ENCODE measurements at regions not wholly inside any gene's neighbourhood (a gene's known extent, or its start where the extent isn't known, plus 50 kb on each side); places are given as distances from the start of the nearest gene placed in this dataset.

DNA sequence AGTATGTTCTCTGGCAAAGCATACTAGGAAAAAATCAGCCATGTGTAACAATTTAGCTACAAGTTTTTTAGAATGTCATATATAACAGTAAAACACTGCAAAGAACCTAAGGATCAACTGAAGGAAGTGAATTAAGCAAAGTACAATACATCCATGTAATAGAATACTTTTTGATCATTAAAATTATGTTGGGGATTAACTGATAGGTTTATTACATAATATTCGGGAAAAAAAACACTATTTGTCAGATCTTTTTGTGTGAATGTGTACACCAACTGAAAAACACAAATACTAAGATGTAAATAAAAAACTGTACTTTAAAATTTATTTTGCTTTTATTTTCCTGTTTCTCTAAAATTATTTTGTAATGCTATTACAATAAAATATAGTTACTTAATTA, 185.5 kb upstream of the DYNLRB2 start:
- no peak for DNase-seq

DNA sequence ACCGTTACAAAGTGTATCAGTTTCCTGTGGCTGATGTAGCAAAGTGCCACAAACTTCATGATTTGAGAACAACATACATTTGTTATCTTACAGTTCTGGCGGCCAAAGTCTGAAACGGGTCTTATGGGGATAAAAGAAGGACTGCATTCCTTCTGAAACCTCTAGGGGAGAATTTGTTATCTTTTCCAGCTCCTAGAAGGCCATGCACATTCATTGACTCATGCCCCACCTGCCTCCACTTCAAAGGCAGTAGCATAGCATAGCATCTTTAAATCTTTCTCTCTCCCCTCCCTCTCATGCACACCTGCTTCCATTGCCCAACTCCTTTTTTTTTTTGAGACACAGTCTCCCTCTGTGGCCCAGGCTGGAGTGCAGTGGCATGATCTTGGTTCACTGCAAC, 190.7 kb upstream of the DYNLRB2 start:
- DNase-seq: no peak

DNA sequence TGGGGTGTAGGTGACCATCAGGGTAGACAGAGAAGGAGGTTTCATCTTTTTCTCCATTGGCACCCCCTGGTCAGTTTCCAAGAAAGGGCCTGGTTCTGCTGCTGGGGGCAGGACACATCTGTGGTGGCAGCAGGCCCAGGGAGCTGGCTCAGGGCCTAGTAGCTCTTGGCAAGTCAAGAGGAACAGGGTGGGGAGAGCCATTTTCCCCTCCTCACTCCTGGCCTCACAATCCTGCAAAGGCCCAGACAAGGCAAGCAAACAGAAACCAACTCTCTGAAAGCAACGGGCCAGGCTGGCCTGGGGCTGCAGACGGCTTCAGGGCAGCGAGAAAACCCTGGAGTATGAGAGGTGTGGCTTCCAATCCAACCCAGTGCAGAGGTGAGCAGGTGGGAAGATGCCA, 192.9 kb upstream of the DYNLRB2 start:
- DNase-seq: no peak

DNA sequence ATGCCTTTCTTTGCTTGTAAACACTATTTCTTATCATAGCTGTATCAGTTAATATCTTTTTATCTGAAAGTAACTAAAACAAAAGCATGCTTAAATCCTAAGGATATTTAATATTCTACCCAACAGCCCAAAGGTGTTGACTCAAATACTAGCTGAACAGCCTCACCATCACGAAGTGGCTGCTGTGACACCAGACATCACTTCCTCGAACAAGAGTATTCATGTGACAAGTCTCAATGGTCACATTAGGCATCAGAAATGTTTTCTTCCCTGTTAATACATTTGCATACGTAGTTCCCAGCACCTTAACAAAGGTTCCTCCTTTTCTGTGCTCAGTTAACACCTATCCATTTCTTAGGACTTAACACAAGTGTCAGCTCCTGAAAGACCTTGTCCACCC, 193.8 kb upstream of the DYNLRB2 start:
- no peak for DNase-seq

DNA sequence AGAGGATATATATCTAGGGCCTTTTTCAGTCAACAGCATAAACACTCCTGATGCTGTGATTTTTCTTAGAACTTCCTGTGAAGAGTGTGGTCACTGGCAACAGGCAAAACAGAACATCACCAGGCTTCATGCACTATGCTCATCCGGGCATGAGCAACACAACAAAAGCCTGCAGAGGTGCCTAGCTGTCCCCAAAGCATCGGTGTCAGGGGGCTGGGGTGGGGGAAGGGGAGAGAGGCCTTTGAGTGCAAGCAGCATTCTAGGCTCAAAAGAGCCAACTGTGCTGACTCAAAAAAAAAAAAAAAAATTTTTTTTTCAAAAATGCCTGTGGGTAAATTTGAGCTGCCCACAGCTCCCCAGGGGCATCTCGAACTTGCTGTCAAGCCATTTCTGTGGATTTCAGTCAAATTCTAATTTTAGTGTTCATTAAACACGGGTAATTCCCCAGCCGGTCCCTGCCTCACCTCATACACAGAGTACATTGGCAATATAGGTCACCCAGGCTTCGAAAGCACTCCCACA, 194.6 kb upstream of the DYNLRB2 start:
- DNase-seq: no peak

DNA sequence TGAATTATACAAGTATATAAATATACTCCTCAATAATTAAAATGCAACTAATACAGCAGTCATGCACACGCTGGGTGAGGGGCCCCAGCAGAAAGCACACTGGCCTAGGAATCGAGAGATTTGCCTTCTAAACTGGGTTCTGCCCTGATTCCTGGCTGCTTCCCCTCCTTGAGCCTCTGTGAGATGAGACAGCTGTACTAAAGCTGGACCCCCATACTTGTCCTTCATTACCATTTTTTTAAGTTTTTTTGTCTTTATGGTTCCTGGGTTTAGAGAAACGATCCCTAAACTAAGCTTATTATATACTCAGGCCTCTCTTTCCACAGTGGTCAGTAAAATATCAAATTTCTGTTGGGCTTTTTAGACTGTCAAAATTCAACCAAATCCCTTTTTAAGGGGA, 195.1 kb upstream of the DYNLRB2 start:
- DNase-seq: no peak

DNA sequence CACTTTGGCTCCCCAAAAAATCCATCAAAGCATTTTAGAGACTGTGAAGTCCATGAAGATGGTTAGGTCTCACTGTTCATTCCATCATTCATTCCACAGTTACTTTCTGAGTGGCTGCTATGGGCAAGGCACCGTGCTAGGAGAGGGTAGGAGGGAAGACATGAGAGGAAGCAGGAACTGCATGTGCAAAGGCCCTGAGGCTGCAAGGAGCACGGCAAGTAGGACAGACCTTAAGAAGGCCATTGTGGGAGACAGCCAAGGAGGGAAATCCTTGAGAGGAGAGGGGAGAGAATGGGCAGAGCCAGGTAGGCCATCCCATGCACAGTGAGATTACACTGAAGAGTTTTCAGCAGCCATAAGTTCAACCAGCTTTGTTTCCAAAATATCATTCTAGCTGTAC, 196.2 kb upstream of the DYNLRB2 start:
- no peak for DNase-seq

DNA sequence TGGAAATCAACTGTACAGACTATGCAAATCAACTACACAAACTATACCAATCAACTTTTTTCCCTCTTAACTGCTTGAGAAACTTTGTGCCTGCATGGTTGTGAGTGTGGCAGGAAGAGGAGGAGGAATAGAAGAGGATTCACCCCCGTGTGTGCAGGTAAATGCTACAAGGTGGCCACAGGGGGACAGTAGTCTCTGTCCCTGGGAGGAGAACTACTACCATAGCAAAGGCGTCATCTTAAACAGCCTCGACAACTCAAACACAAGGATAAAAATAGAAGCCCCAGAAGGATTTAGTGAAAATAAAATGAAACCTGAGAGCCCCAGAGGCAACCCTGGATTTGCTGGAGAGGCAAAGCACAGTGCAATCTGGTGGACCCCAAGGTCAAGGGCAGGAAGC, 199.5 kb upstream of the DYNLRB2 start:
- DNase-seq: no peak

DNA sequence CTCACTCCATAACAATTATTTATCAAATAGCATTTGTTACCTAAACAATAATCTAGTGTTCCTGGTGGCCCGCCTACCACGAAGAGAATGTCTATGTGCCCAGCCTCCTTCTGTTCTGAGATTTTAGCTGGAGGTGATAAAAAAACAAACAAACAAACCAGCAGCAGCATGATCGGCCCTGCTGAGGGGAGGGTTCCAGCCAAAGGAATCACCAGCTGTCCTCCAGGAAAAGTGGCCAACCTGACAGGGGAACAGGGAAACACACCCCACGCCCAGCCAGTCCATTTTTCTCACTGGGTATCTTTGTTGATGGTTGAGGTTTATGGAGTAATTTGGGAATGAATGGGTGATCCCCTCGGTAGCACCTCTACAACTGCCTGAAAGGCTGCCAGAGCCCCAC, 203.0 kb upstream of the DYNLRB2 start:
- DNase-seq: no peak

DNA sequence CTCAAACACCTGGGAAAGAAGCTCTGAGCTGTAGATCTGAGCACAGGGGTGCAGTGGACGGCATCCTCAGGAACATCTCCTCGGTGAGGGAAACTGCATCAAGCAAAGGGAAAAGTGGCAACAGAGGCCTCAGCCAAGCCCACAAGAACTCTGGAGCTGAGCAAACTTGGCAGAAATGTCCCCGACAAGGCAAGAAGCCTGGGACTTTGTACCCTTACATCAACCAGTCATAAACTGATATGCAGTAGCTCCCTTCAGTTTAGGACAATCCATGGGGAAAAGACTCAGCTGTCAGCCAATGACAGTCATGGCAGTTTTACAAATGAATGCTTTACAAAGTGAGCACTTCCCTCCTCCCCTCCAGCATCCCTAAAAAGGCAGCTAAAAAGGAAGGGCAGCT, 210.0 kb upstream of the DYNLRB2 start:
- no peak for DNase-seq

DNA sequence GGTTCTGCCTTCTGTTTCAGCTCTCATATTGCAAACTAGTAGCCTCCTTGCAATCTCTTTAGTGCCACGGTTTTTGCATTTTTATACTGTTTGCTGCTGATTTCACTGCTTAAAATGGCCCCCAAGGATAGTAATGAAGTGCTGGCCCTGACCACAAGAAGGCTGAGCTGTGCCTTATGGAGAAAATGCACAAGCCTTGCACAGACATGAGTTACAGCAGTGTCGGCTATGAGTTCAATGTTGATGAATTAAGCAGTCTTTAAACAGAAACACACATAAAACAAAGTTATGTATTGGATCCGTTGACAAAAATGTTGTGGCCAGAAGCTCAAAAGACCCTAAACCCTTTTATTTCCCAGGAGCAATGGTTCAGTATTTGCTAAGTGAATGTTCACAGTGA, 210.6 kb upstream of the DYNLRB2 start:
- no peak for DNase-seq

DNA sequence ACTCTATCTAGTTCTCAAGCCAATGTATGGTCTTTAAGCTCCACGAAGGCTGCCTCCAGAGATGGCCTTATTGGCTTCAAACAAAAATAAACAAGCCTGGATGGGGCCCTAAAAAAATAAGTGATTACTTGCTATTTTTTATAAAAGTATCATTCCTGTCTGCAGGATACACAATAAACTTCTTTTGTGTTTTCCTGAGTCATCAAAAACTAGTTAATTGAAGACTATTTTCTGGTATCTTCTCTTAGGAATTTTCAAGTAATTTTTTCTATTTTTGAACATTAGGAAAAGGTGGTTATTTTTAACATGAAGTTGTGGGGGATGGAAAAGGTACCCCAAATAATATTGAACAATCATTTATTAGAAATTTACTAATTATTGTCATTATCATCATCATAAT, 213.1 kb upstream of the DYNLRB2 start:
- no peak for DNase-seq

DNA sequence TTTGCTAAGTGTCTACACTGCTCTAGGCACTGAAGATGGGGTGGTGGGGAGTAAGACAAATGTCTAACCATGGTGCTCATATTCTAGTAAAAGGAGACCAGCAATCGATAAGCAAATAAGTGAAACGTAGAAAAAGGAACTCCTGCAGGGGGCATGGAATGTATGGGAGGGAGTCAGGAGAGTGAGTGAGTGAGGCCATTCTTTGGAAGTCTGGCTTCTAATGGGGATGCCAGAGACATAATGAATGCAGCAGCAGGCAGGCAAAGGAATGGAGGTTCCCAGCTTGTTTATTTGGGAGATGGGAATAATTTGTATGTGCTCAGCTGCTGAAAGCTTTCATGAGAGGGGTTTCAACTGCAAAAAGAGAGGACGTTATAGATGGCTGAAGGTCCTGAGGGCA, 216.4 kb upstream of the DYNLRB2 start:
- no peak for DNase-seq

DNA sequence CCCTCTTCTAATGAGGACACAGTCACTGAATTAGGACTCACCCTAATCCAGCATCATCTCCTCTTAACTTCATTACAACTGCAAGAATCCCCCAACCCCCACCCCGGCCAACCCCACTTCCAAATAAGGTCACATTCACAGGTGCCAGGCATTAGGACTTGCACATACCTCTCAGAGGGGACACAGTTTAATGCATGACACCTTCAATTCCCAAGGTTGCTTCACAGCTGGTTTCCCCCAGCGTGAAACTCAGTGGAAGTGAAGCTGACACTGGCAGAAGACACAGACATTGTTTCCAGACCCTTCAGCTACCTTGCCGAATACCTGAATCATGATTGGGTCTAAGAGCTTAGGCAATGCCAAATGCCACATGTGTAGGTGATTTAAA, 217.0 kb upstream of the DYNLRB2 start:
- no peak for DNase-seq

DNA sequence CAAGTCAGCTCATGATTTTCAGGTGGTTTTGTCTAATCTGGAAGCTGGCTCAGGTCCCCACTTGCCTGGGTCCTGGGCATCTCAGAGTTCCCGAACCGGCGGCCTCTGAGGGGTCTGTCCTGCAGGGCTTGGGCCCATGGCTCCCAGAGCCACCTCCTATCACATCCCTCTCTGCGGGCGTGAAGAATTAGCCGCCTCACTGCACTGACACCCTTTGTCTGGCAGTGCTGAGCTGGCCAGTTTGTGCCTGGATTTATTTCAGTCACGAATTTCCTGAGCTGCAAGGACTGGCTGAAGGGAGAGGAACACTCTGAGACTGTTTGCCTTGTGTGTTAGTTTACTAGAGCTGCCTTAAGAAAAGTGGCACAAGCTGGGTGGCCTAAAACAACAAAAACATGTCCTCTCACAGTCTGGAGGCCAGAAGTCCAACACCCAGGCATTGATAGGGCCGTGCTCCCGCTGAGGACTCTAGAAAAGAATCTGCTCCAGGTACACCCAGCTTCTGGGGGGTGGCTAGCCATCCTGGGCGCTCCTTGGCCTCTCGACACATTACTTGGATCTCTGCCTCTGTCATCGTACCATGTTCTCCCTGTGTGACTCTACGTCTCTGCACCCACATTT, 217.5 kb upstream of the DYNLRB2 start:
- no peak for DNase-seq

DNA sequence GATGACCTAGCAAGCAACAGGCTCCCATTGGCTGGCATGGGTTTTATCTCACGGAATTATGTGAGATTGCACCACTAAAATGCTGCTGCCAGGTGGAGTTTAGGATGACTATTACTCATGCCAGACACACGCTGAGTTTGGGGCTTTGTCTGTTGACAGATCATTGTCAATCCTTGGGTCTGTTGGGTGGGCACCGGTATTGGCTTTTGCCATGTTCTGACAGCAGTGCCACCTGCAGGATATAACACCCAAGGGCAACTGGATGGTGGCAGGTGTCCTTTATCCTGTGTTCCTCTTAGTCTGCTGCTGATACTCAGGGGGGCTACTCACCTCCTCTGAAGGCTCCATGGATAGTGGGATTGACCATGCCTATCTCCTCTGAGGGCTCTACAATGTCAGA, 221.6 kb upstream of the DYNLRB2 start:
- no peak for DNase-seq

DNA sequence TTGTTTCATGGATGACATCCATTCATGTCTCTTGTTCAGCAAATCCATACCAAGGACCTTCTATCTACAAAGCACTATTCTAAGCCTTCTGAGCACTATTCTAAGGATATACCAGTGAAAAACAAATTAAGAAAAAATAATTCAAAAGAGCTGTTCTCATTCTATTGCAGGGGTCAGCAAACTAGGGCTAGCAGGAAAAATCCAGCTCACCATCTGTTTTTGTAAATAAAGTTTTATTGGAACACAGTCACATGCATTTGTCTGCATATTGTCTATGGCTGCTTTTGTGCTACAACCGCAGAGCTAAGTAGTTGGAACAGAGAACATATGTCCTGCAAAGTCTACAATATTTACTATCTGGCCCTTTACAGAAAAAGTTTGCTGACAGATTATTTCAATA, 222.7 kb upstream of the DYNLRB2 start:
- DNase-seq: no peak

DNA sequence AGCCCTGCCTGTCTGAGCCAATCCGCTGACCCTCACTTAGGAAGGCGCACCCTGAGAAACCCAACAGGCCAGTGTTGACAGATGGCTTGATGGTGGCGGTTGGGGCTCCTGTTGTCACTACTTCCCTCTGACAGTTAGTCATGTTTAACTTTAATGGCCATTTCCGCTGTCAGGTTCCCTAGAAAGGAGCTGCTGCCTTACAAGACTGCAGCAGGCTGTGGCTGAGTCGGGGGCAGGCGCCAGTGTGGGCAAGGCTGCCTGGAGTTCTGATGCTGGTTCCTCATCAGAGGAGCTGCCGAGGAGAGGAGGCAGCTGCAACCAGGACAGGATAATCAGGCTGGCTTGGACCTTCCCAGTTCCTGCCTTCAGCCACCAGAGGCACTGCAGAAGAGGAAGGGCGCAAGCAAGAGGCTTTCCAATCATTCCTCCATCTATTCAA, 223.2 kb upstream of the DYNLRB2 start:
- DNase-seq: no peak

DNA sequence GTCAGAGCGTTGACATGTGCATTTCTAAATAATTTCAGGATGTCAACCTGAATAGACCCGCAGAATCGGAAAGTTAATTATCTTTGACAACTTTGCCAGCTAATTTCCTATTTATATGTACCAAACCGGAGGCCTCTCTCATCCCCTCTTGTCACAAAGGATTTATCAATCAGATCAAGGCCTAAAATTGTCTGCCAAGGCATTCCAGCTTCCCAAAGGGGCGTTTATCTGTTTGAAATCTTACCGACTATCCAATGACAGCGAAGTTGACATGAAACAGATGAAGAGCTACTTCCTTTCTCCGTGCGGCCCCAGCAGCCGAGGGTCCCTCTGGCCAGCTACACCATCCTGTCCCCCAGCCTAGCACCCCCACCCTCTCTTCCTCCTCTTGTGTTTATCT, 223.7 kb upstream of the DYNLRB2 start:
- DNase-seq: no peak

DNA sequence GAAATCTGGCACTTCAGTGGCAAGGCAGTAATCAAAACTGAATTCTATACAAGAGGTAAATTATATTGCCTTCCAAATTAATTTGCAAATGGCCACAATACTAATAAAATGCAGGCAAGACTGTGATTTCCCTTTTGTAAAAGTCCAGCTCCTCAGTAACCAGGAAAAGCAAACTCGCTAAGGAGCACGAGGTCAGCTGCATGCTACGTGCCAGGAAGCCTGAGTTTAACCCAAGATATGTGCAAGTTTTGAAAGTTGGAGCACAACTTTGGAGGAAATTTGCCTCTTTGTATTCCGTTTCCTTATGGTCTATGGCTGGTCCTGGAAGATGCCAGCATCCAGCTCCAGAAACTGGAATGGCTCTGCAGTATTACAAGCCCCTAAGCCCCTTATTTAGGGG, 226.8 kb upstream of the DYNLRB2 start:
- DNase-seq: no peak

DNA sequence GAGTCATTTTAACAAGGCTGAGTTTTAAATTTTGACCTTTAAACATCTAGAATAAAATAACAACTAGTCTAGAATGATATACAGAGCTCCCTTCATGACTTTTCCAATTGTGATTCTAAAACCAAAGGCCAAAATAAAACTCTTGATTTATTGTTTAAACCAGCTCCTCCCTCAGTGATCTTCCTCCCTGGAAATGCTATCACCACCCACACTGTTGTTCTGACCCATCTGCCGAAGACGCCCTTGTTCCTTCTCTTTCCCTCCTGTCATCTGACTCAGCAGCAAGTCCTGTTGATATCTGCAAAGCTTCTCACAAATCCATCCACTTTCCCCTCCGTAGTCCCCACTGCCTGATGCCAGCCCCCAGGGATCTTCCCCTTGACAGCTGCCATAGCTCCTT, 231.6 kb upstream of the DYNLRB2 start:
- no peak for DNase-seq

DNA sequence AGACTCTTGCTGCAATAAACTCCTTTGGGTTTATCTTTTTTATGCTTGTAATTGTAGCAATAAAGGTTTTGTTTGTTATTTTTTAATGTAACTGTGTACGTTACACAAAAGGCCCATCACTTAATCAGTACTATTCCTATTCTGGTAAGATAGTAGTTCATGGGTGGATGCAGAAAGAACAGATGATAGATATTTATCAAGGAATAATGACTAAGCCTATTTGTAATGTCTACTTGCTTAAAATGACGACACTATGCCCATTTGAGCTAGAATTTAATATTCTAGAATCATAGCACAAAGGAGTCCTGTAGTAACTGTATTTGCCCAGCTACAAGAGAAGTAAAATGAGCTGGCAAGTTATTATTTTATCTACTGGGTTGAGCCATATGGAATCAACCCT, 235.4 kb upstream of the DYNLRB2 start:
- no peak for DNase-seq

DNA sequence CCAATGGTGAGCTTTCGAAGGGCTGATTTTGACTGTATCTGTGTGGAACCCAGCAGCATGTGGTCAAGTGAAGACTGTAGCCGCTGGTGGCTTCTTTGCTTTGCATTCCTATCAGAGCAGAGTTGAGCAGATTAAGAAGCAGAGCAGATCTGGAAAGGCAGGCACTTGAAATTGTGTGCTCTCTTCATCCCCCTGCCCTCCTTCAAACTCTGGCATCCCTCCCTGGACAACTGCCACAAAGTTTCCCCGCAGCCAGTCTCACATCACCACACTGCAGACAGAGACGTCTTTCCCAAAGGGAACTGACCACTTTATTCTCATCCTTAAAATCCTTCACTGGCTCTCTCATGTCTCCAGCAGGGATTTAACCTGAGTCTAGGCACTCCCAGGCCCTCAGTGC, 237.1 kb upstream of the DYNLRB2 start:
- DNase-seq: no peak

DNA sequence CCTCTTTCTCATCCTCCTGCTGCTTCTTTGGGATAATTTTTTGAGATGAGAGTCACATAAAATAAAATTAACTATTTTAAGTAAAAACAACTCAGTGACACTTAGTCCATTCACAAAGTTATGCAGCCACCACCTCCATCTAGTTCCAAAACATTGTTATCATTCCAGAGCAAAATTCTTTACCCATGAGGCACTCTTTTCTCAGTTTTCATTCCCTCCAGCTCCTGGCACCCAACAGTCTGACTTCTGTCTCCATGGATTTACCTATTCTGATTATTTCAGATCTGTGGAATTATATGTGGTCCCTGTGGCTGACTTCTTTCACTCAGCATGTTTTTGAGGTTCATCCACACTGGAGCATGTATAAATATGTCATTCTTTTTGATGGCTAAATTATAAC, 239.9 kb upstream of the DYNLRB2 start:
- no peak for DNase-seq

DNA sequence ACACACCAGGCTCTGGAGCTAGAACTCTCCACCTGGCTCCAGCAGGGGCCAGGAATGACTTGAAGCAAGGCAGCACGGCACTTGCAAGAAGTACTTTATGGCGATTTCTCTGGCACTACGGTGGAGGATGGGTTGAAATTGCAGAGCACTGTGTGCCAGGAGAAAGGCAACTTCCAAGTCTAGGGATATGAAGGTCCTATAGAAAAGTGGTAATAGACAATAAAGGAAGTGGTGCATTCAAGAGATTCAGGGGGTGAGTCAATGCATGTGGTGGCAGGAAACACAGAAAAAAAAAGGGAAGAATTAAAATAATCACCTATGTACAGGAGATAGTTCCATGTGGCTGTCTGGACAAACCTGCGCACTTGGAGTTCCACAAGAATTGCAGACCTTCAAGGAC, 240.3 kb upstream of the DYNLRB2 start:
- DNase-seq: no peak

DNA sequence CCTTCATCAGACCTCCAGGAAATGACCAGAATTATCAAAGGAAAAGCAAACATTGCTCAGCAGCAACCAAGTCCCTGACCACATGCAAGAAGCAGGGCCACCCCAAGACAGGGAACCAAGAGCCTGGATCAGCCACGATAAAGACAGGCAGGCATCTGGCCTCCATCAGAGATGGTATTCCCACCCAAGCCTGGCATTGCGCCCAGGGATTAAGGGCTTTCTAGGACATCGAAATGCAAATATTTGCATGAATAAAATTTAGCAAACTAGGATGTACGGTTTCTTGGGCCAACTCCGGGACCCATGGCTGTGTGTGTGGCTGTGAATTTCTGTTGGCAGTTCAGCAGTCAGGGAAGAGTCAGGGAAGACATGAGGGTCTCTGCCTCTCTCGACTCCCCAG, 241.4 kb upstream of the DYNLRB2 start:
- no peak for DNase-seq

Data from stimulated activated CD4-positive, alpha-beta T cell treated with anti-CD3 and anti-CD28 coated beads, Interleukin-12 subunit alpha, Interleukin-12 subunit beta, amount 100 ng/mL, for 4 hours (primary cell).